ENCODE measurements at regions not wholly inside any gene's neighbourhood (a gene's known extent, or its start where the extent isn't known, plus 50 kb on each side); places are given as distances from the start of the nearest gene placed in this dataset.

DNA sequence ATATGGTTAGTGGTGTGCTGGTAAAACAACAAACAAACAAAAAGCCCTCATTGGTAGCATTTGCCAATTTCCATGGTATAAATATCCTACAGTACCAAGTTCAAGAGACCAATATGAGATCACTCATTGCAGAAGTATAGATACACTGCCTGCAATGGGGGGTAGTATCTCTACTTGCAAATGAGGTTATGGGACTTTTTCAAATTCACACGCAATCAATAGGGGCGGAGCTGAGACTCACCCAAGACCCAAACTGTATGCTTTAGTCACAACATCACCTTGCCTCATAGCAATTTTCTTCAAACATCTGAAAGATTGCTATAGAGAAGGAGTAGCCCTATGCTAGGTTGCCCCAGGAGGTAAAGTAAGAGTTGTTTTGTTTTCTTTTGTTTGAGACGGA, 93.7 kb downstream of the VCPKMT start:
- TF ChIP-seq, protein P1, sequence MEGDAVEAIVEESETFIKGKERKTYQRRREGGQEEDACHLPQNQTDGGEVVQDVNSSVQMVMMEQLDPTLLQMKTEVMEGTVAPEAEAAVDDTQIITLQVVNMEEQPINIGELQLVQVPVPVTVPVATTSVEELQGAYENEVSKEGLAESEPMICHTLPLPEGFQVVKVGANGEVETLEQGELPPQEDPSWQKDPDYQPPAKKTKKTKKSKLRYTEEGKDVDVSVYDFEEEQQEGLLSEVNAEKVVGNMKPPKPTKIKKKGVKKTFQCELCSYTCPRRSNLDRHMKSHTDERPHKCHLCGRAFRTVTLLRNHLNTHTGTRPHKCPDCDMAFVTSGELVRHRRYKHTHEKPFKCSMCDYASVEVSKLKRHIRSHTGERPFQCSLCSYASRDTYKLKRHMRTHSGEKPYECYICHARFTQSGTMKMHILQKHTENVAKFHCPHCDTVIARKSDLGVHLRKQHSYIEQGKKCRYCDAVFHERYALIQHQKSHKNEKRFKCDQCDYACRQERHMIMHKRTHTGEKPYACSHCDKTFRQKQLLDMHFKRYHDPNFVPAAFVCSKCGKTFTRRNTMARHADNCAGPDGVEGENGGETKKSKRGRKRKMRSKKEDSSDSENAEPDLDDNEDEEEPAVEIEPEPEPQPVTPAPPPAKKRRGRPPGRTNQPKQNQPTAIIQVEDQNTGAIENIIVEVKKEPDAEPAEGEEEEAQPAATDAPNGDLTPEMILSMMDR (IDR thresholded peaks at IDR 0.05; ENCODE audit: insufficient read depth, low read length, missing control alignments) = no peak
- ChIA-PET CTCF (interaction anchor here (1.3 kb wide), 1 partner anchor 157 kb away, joined by 7 read pairs; no protein-coding TSS in a partner anchor), POLR2A (no interaction called here)
- DNase-seq (ENCODE audit: low read depth, low spot score) = no peak
- no peak overlapping the region for H3K4me3 ChIP-seq (ENCODE audit: low read depth, low read length)

DNA sequence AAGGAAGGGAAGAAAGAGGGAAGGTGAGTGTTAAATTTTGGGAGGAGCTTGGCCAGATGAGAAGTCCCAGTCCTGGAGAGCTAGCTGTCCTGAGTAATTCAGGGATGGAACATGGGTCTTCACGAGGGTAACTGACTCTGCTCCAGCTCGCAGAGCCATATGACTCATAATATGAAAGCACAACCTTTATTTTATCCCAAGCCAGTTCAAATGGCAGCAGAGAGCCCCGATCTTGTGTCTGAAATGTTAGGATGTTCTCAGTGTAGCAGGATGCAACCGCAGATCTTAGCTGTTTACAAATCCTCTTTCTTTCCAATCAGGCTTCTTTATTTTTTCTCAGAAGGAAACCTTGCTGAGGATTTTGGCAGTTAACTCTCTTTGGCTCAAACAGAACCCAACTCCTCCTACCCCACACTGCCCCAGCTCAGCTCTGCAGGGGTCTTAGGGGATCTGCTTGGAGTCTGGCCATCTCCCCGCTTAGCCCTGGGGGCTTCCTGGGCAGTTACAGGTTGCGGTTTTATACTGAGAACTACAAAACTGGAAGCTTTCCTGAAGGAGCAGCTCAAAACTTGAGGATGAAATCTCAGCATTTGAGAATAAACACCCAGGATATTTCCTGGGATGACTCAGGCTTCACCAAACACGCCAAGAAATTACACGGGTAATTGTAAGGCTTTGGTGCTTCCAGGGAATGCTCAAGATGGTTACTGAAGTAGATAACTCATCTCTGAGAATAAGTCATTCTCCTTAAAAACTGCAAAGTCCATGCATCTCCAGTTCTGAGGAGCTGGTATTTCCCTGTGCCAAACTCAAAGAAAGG, 92.5 kb downstream of the VCPKMT start:
- DNase-seq (ENCODE audit: low read depth, low spot score) = no peak
- POLR2A ChIA-PET = interaction anchor here (0.6 to 1.6 kb wide), 7 partner anchors 14 to 162 kb away, joined by 3 to 15 read pairs (median 3); no protein-coding TSS in a partner anchor
- CTCF ChIA-PET = interaction anchor here (0.8 to 2.0 kb wide), 8 partner anchors 12 to 172 kb away, joined by 3 to 7 read pairs (median 4); partner anchors contain the start of gene NEMF
- TF ChIP-seq, protein P1 (IDR thresholded peaks at IDR 0.05; ENCODE audit: insufficient read depth, low read length, missing control alignments) = no peak
- peak overlapping the region; percentile 31 for H3K4me3 ChIP-seq (ENCODE audit: low read depth, low read length)

DNA sequence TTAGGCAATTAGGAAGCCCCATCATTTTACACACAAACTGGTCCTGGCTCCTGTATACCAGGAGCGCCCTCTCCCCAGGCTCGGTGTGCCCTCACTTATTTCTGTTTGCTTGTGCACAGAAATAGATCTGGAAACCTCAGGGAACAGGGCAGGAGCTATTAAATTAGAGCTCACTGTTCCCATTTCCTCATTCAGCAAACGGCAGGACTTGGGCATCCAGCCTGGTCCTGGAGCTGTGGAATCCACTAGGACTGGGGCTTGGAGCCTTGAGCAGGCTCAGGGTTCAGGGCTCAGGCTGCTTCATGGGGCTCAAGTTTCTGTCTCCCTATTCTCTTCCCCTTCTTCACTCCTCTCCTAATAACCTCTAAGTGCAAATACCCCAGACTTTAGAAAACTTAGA, 91.3 kb downstream of the VCPKMT start:
- POLR2A ChIA-PET = no interaction called here
- TF ChIP-seq, protein P1 (IDR thresholded peaks at IDR 0.05; ENCODE audit: insufficient read depth, low read length, missing control alignments) = no peak
- CTCF ChIA-PET = interaction anchor here (2.0 kb wide), 2 partner anchors 159 to 163 kb away, joined by 7 read pairs; no protein-coding TSS in a partner anchor
- no peak overlapping the region for H3K4me3 ChIP-seq (ENCODE audit: low read depth, low read length)
- no peak for DNase-seq (ENCODE audit: low read depth, low spot score)

DNA sequence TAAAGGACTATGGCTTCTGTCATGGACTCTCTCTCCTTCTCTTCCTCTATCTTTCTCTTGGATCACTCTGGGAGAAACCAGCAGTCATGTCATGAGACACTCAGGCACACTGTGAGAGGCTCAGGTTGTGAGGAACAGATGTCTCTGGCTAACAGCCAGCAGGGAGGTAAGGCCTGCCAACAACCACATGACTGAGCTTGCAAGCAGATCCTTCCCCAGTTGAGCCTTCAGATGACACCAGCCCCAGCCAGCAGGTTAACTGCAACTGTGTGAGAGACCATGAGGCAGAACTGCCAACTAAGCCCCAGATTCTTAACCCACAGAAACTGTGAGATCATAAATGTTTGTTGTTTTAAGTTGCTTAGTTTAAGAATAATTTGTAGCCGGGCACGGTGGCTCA, 90.6 kb downstream of the VCPKMT start:
- CTCF ChIA-PET = interaction anchor here (2.0 kb wide), 2 partner anchors 160 to 164 kb away, joined by 7 read pairs; no protein-coding TSS in a partner anchor
- POLR2A ChIA-PET = no interaction called here
- TF ChIP-seq, protein P1 (IDR thresholded peaks at IDR 0.05; ENCODE audit: insufficient read depth, low read length, missing control alignments) = no peak
- no peak overlapping the region for H3K4me3 ChIP-seq (ENCODE audit: low read depth, low read length)
- no peak for DNase-seq (ENCODE audit: low read depth, low spot score)

DNA sequence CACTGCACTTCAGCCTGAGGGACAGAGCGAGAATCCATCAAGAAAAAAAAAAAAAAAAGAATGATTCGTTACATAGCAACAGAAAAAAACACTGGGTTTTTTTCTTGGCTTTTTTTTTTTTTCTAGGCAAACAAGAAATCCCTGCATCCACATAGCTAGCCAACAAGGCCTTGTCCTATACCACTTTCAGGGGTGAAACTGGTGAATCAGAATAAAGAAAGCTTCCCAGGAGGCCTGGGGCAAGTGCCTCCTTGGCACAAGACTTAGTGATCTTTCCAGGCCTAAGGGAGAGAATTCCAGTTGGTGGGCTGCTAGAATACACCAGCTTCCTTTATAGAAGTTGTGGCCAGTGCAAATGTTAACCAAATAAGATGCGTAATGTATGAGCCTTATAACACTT, 90.0 kb downstream of the VCPKMT start:
- CTCF ChIA-PET = interaction anchor here (1.0 to 2.0 kb wide), 2 partner anchors 11 to 164 kb away, joined by 3 to 7 read pairs; no protein-coding TSS in a partner anchor
- TF ChIP-seq, protein P1 (IDR thresholded peaks at IDR 0.05; ENCODE audit: insufficient read depth, low read length, missing control alignments) = no peak
- POLR2A ChIA-PET = no interaction called here
- DNase-seq (ENCODE audit: low read depth, low spot score) = no peak
- no peak overlapping the region for H3K4me3 ChIP-seq (ENCODE audit: low read depth, low read length)

DNA sequence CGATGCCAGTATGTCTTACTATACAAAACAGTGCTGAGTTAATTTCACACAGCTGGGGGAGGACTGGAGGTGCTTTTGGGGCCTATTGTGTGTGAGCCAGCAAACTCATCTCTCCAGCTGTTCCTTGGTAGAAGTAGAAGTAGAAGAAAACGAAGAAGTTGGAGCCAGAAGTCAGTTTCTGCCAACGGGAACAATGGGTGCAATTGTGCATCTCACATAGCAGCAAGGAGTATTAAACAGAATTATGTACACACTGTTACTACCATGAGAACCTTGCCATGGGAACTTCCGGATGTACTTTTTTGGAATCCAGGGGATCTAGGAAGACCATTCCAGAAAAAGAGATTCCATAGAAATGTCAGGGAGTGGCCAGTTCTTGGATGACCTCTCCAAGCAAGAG, 88.6 kb downstream of the VCPKMT start:
- H3K4me3 ChIP-seq (ENCODE audit: low read depth, low read length) = no peak overlapping the region
- TF ChIP-seq, protein P1 (IDR thresholded peaks at IDR 0.05; ENCODE audit: insufficient read depth, low read length, missing control alignments) = no peak
- ChIA-PET CTCF (interaction anchor here (0.9 to 1.8 kb wide), 4 partner anchors 11 to 163 kb away, joined by 3 to 9 read pairs (median 6); no protein-coding TSS in a partner anchor), POLR2A (interaction anchor here (0.9 kb wide), 1 partner anchor 10 kb away, joined by 4 read pairs; no protein-coding TSS in a partner anchor)
- DNase-seq (ENCODE audit: low read depth, low spot score) = no peak
